ENCODE measurements at regions not wholly inside any gene's neighbourhood (a gene's known extent, or its start where the extent isn't known, plus 50 kb on each side); places are given as distances from the start of the nearest gene placed in this dataset.

- DNase-seq = no peak
Observed at GRCh38 chr10:1846032-1846431, 108.7 kb upstream of the ADARB2 start.

DNA sequence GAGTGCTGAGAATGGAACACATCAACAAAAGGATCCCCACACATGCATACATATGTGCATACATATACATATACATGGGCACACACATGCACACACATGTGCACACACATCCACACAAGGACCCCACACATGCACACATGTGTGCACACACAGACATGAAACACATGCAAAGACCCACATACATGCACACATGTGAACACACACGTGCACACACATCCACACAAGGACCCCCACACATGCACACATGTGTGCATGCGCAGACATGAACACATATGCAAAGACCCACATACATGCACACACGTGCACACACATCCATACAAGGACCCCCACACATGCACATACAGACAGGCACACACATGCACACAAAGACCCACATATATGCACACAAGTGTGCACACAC lies 104.4 kb upstream of the ADARB2 start:
- DNase-seq = no peak

DNA sequence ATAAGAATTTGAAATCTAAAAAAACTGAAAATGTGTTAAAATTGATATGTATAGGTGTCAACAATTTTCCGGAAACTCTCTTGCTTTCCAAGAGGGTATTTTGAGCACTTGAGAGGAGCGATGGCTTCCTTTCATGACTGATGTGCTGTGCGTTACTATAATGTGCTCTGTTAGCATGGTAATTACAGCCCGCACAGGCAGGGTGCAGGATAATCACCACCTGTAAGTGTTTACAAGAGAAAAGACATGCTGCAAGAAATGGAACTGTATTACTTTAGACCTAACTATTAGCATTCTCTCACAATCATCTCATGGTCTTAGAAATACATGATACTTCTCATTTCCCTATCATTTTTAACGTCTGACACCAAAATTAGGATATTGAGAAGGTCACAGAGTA lies 92.4 kb upstream of the ADARB2 start:
- no peak for DNase-seq

DNA sequence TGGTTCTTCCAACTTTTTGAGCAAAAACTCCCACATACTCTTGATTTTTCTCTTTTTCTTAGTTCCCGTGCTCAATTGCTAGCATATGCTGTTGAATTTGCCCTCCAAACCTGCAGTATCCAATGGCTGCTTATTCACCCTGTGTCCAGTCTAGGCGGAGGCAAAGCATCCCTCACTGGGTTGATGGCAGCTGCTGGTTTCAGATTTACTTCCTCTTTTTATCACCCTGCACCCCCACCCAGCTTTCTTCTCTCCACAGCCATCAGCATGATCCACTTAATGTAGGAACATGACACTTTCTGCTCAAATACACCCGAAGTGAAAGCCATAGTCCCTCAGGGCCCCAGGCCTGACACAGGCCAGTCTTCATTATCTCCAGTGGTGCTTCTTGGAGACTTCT lies 87.6 kb upstream of the ADARB2 start:
- DNase-seq = no peak

DNA sequence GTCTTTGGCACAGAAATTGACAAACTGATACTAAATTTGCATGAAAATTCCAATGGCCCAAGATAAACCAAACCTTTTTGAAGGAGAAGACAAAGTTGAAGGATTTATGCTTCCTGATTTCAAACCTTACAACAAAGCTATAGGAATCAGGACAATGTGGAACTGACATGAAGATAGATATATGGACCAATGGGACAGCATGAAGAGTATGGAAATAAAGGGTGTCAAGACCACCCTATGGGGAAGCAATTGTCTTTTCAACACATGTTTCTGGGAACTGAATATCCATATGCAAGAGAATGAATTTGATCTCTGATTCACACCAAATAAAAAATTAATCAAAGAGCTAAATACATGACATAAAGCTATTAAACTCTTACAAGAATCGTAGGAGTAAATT lies 77.2 kb upstream of the ADARB2 start:
- no peak for DNase-seq

- no peak for DNase-seq
Observed at GRCh38 chr10:1809139-1809741, 71.9 kb upstream of the ADARB2 start.

GRCh38 chr10:1807924-1808323 lies 70.6 kb upstream of the ADARB2 start:
- no peak for DNase-seq

GRCh38 chr10:1807196-1807595 lies 69.9 kb upstream of the ADARB2 start:
- DNase-seq = no peak

DNA sequence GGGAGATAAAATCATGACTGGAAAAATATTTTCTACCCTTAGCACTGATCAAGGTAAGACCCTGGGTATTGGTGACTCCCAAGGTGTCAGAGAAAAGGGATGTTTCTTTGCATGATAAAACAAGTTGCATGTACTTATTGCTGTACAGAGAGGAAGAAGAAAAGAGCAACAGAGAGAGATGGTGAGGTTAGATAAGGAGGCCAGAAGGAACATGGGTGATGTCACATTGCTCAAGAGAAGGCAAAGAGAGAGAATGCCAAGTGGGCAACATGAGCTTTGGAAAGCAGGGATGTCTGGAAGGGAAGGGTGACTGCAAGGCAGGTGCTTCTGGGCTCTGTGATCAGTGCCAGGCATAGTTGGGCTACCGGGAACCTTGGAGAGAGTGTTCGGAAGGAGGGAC lies 65.1 kb upstream of the ADARB2 start:
- no peak for DNase-seq

GRCh38 chr10:1788401-1788800 lies 51.1 kb upstream of the ADARB2 start:
- DNase-seq = no peak
